K562 (cell line): ENCODE measurements at regions not wholly inside any gene's neighbourhood (a gene's known extent, or its start where the extent isn't known, plus 50 kb on each side); places are given as distances from the start of the nearest gene placed in this dataset.
A peak's percentile ranks its signal among the peaks of the same experiment; 100 is the strongest.

Experiments
- ATF6 ChIP-seq: sonication (generic); formaldehyde crosslinking; IDR thresholded peaks from 2 replicates; pipeline ENCODE4 v1.4.0; 2020; ENCODE audit warnings: mild to moderate bottlenecking, missing genetic modification reagents
- BRD9 ChIP-seq: fragments of 450-650 bp; IDR thresholded peaks from 2 replicates; pipeline ENCODE4 v1.6.1; 2018; ENCODE audit warnings: low read depth; ENCODE audit not compliant: partially characterized antibody
- CHD7 ChIP-seq: fragments of 200-600 bp; sonication (generic); IDR thresholded peaks from one replicate; pipeline ENCODE4 v1.6.1; 2012; ENCODE audit warnings: mild to moderate bottlenecking, low read depth, low read length, inconsistent platforms
- E2F5 ChIP-seq: sonication (generic); formaldehyde crosslinking; IDR thresholded peaks from 2 replicates; pipeline ENCODE4 v1.8.0; 2022; ENCODE audit warnings: mild to moderate bottlenecking, missing genetic modification reagents
- GATAD2B ChIP-seq: fragments of 450-650 bp; IDR thresholded peaks from 2 replicates; pipeline ENCODE4 v1.6.1; 2017; ENCODE audit warnings: mild to moderate bottlenecking, borderline replicate concordance
- HDAC2 ChIP-seq: fragments of 450-650 bp; IDR thresholded peaks from 2 replicates; pipeline ENCODE4 v1.6.1; 2016; ENCODE audit warnings: mild to moderate bottlenecking
- HDAC8 ChIP-seq: fragments of 450-650 bp; IDR thresholded peaks from 2 replicates; pipeline ENCODE4 v1.6.1; 2016; ENCODE audit warnings: mild to moderate bottlenecking, missing genetic modification characterization, moderate library complexity, missing compliant biosample characterization
- HES1 ChIP-seq: fragments of 450-650 bp; IDR thresholded peaks from 2 replicates; pipeline ENCODE4 v1.6.1; 2016; ENCODE audit warnings: low read depth, mild to moderate bottlenecking, moderate library complexity
- MEF2D ChIP-seq: conservative IDR thresholded peaks from 2 replicates; pipeline ENCODE4 v1.6.1; 2016; ENCODE audit warnings: low read depth, missing genetic modification characterization, missing compliant biosample characterization
- NCOA4 ChIP-seq: fragments of 450-650 bp; IDR thresholded peaks from 2 replicates; pipeline ENCODE4 v1.6.1; 2018; ENCODE audit warnings: mild to moderate bottlenecking; ENCODE audit not compliant: partially characterized antibody
- NCOA6 ChIP-seq: fragments of 450-650 bp; IDR thresholded peaks from 2 replicates; pipeline ENCODE4 v1.6.1; 2017; ENCODE audit warnings: mild to moderate bottlenecking
- OTX1 ChIP-seq: fragments of 450-650 bp; formaldehyde crosslinking; IDR thresholded peaks from 2 replicates; pipeline ENCODE4 v1.4.0; 2022; ENCODE audit warnings: mild to moderate bottlenecking
- STAG1 ChIP-seq: sonication (generic); formaldehyde crosslinking; IDR thresholded peaks from 2 replicates; pipeline ENCODE4 v1.5.0; 2020; ENCODE audit warnings: missing genetic modification reagents, borderline replicate concordance
- ZNF197 ChIP-seq: fragments of 200-800 bp; sonication (Bioruptor generic); IDR thresholded peaks from 2 replicates; pipeline ENCODE4 v1.6.1; 2016; ENCODE audit warnings: low read depth, missing genetic modification characterization, missing compliant biosample characterization

GRCh38 chr6:20034408-20034769, 177.9 kb downstream of the MBOAT1 start (continued):
- no peak for TF ChIP-seq BRD9
- TF ChIP-seq ZNF197 (CRISPR knock-in tag), result 0 out of 2 replicates have a peak, but pooled peaks have one; percentile 38
- TF ChIP-seq CHD7, result no peak
- TF ChIP-seq HES1, result no peak
- TF ChIP-seq NCOA6, result no peak
- no peak for TF ChIP-seq MEF2D (tag)
- no peak for TF ChIP-seq ATF6 (CRISPR knock-in tag)
- no peak for TF ChIP-seq HDAC8
- TF ChIP-seq GATAD2B, result no peak
- TF ChIP-seq OTX1, result no peak
- TF ChIP-seq HDAC2, result no peak
- no peak for TF ChIP-seq NCOA4
- TF ChIP-seq STAG1 (CRISPR knock-in tag), result no peak
- TF ChIP-seq E2F5 (CRISPR knock-in tag), result no peak
